Sigmoid colon (tissue), 6 donors: ENCODE measurements at regions not wholly inside any gene's neighbourhood (a gene's known extent, or its start where the extent isn't known, plus 50 kb on each side); places are given as distances from the start of the nearest gene placed in this dataset.

Experiments used
- DNase-seq: peaks from one replicate; pipeline ENCODE4 v3.0.0-alpha.2; 2019
- H3K27ac ChIP-seq, 4 donors: fragments of 200-600 bp; sonication (generic); one replicate each; pipeline ENCODE4 v1.5.1; 2016 to 2019; ENCODE audit warnings: mild to moderate bottlenecking in 1 of 4
- H3K27me3 ChIP-seq, 3 donors: fragments of 200-600 bp; sonication (generic); one replicate each; pipeline ENCODE4 v1.5.1; 2019; ENCODE audit warnings: mild to moderate bottlenecking in 1 of 3
- H3K36me3 ChIP-seq, 4 donors: fragments of 200-600 bp; sonication (generic); one replicate each; pipeline ENCODE4 v1.5.1; 2016 to 2019
- H3K4me1 ChIP-seq, 4 donors: fragments of 200-600 bp; sonication (generic); one replicate each; pipeline ENCODE4 v1.5.1; 2017 to 2019
- H3K4me3 ChIP-seq, 4 donors: fragments of 200-600 bp; sonication (generic); one replicate each; pipeline ENCODE4 v1.5.1; 2017 to 2019; ENCODE audit warnings: mild to moderate bottlenecking in 2 of 4, moderate library complexity in 1 of 4
- H3K9me3 ChIP-seq, 4 donors: fragments of 200-600 bp in 3 of 4; sonication (generic) in 3 of 4; one replicate each; pipeline versions ENCODE4 v1.5.1 to v1.6.1; 2013 to 2019
- EP300 ChIP-seq, 4 donors: sonication (generic); formaldehyde crosslinking; IDR thresholded peaks; one replicate each; pipeline ENCODE4 v1.6.1; 2017; ENCODE audit warnings: antibody characterized with exemption in 4 of 4
- POLR2A ChIP-seq, 2 donors: fragments of 450-650 bp; IDR thresholded peaks; one replicate each; pipeline ENCODE4 v1.6.1; 2016; ENCODE audit warnings: antibody characterized with exemption in 2 of 2, mild to moderate bottlenecking in 2 of 2, moderate library complexity in 2 of 2
- POLR2AphosphoS5 ChIP-seq, 4 donors: sonication (generic); formaldehyde crosslinking; IDR thresholded peaks; one replicate each; pipeline ENCODE4 v1.6.1; 2017; ENCODE audit warnings: antibody characterized with exemption in 4 of 4
- WGBS, 2 donors: extraction: QIAGEN DNeasy Blood & Tissue Kit; methylation state at CpG; one replicate each; pipeline ENCODE4 v1.1.7; 2013; 5-methylcytosine and 5-hydroxymethylcytosine counted together
- intact Hi-C: fragments of 100-400 bp; cut with DNase I; formaldehyde crosslinking; loops from one replicate; pipeline ENCODE4 v1.15.1; 2023
- TF ChIP-seq, protein P1 (sequence below), 4 experiments: fragments of 450-650 bp in 3 of 4; fragments of 200-600 bp in 1 of 4; IDR thresholded peaks; one replicate each; pipeline ENCODE4 v1.5.1; 2016 to 2019; ENCODE audit warnings: antibody characterized with exemption in 4 of 4, mild to moderate bottlenecking in 3 of 4, moderate library complexity in 2 of 4
- donor health status: healthy with polysubstance abuse.
- donor health status: healthy.

- no peak for TF ChIP-seq EP300 (IDR thresholded peaks at IDR 0.05)
- TF ChIP-seq POLR2AphosphoS5 (IDR thresholded peaks at IDR 0.05), result no peak
- TF ChIP-seq, protein P1, sequence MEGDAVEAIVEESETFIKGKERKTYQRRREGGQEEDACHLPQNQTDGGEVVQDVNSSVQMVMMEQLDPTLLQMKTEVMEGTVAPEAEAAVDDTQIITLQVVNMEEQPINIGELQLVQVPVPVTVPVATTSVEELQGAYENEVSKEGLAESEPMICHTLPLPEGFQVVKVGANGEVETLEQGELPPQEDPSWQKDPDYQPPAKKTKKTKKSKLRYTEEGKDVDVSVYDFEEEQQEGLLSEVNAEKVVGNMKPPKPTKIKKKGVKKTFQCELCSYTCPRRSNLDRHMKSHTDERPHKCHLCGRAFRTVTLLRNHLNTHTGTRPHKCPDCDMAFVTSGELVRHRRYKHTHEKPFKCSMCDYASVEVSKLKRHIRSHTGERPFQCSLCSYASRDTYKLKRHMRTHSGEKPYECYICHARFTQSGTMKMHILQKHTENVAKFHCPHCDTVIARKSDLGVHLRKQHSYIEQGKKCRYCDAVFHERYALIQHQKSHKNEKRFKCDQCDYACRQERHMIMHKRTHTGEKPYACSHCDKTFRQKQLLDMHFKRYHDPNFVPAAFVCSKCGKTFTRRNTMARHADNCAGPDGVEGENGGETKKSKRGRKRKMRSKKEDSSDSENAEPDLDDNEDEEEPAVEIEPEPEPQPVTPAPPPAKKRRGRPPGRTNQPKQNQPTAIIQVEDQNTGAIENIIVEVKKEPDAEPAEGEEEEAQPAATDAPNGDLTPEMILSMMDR (IDR thresholded peaks at IDR 0.05), result no peak
- no peak for TF ChIP-seq POLR2A (IDR thresholded peaks at IDR 0.05)
- no peak overlapping the region for H3K4me3 ChIP-seq
- intact Hi-C loops, result no loop called here
- H3K4me1 ChIP-seq, result no peaks in the 10 kb centered on the region
- no peak for DNase-seq
- H3K9me3 ChIP-seq, result peaks cover 0 to 7% (median under 1%) of the 10 kb centered on the region in 4 donors
- no peak overlapping the region for H3K27ac ChIP-seq
- no peaks in the 10 kb centered on the region for H3K36me3 ChIP-seq
- H3K27me3 ChIP-seq, result peaks cover 0 to 11% (median 0%) of the 10 kb centered on the region in 3 donors
- WGBS, 2 donors, result 56 to 66% methylated on average over 2 of the region's 2 CpGs
These were observed 174.1 kb upstream of the SLCO3A1 start for GRCh38 chr15:91679447-91679846.

- Histone ChIP-seq H3K4me3 (no peak overlapping the region), H3K27me3 (peaks cover 0 to 17% (median 0%) of the 10 kb centered on the region in 3 donors), H3K4me1 (no peaks in the 10 kb centered on the region), H3K9me3 (no peaks in the 10 kb centered on the region), H3K27ac (no peak overlapping the region), H3K36me3 (no peaks in the 10 kb centered on the region)
- no peak for TF ChIP-seq EP300 (IDR thresholded peaks at IDR 0.05)
- DNase-seq, result no peak
- 91 to 92% methylated on average over 1 of the region's 1 CpG for WGBS, 2 donors
- intact Hi-C loops, result no loop called here
These were observed 168.1 kb upstream of the SLCO3A1 start for GRCh38 chr15:91685436-91685835.

- Histone ChIP-seq H3K4me3 (no peak overlapping the region), H3K36me3 (no peaks in the 10 kb centered on the region), H3K27ac (no peak overlapping the region), H3K27me3 (peaks cover 0 to 8% (median 0%) of the 10 kb centered on the region in 3 donors), H3K4me1 (no peaks in the 10 kb centered on the region), H3K9me3 (no peaks in the 10 kb centered on the region)
- TF ChIP-seq POLR2A (IDR thresholded peaks at IDR 0.05) (no peak), EP300 (IDR thresholded peaks at IDR 0.05) (no peak), POLR2AphosphoS5 (IDR thresholded peaks at IDR 0.05) (no peak)
- TF ChIP-seq, protein P1 (IDR thresholded peaks at IDR 0.05), result no peak
- DNase-seq, result no peak
- 85 to 86% methylated on average over 3 of the region's 3 CpGs for WGBS, 2 donors
- intact Hi-C loops, result no loop called here
These were observed 164.7 kb upstream of the SLCO3A1 start for GRCh38 chr15:91688811-91689210.

DNA sequence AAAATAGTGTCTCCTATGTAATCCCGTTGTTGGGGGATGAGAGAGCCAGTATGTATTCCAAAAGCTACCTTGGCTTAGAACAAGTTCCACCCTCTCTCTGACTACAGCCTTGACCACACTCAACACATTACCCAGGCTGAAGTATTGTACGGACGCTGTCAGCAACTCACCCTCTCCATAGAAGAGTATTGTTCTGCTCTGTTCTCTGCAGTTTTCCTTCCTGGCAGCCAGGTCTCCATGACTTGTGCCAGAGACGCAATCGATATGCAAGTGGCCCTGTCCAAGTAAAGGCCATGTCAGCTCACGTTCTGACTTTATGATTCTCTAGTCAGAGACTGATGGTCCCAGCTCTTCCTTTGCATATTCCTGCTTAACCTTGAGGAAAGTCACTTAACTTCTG lies 164.1 kb upstream of the SLCO3A1 start:
- H3K36me3 ChIP-seq, result no peaks in the 10 kb centered on the region
- no peak overlapping the region for H3K4me3 ChIP-seq
- peaks cover 0 to 7% (median 0%) of the 10 kb centered on the region in 3 donors for H3K27me3 ChIP-seq
- H3K4me1 ChIP-seq, result peaks cover 0 to 3% (median 0%) of the 10 kb centered on the region in 4 donors
- DNase-seq, result no peak
- 85 to 88% methylated on average over 6 of the region's 6 CpGs for WGBS, 2 donors
- intact Hi-C loops, result no loop called here
- no peak for TF ChIP-seq POLR2A (IDR thresholded peaks at IDR 0.05)
- no peak for TF ChIP-seq EP300 (IDR thresholded peaks at IDR 0.05)
- TF ChIP-seq, protein P1 (IDR thresholded peaks at IDR 0.05), result no peak
- no peak for TF ChIP-seq POLR2AphosphoS5 (IDR thresholded peaks at IDR 0.05)
- no peak overlapping the region for H3K27ac ChIP-seq
- no peaks in the 10 kb centered on the region for H3K9me3 ChIP-seq

GRCh38 chr15:91692596-91692995 lies 160.9 kb upstream of the SLCO3A1 start:
- no peaks in the 10 kb centered on the region for H3K9me3 ChIP-seq
- WGBS, 2 donors, result 95 to 96% methylated on average over 5 of the region's 5 CpGs
- H3K4me3 ChIP-seq, result no peak overlapping the region
- H3K27ac ChIP-seq, result no peak overlapping the region
- H3K27me3 ChIP-seq, result no peaks in the 10 kb centered on the region
- peaks cover 0 to 3% (median 0%) of the 10 kb centered on the region in 4 donors for H3K4me1 ChIP-seq
- no peak for TF ChIP-seq POLR2A (IDR thresholded peaks at IDR 0.05)
- TF ChIP-seq POLR2AphosphoS5 (IDR thresholded peaks at IDR 0.05), result no peak
- TF ChIP-seq EP300 (IDR thresholded peaks at IDR 0.05), result no peak
- TF ChIP-seq, protein P1 (IDR thresholded peaks at IDR 0.05), result no peak
- H3K36me3 ChIP-seq, result no peaks in the 10 kb centered on the region
- no peak for DNase-seq
- intact Hi-C loops, result no loop called here
